GM12864 (cell line): ENCODE measurements at regions not wholly inside any gene's neighbourhood (a gene's known extent, or its start where the extent isn't known, plus 50 kb on each side); places are given as distances from the start of the nearest gene placed in this dataset.

ENCODE experiments used
- DNase-seq: peaks from one replicate; pipeline ENCODE4 v3.0.0-alpha.2; 2011; ENCODE audit warnings: low read depth
- H3K4me3 ChIP-seq: 2 replicates; pipeline ENCODE4 v1.5.1; 2011; ENCODE audit warnings: mild to moderate bottlenecking, low read depth, low read length, control low read depth
- TF ChIP-seq, protein P1 (sequence below): IDR thresholded peaks from 2 replicates; pipeline ENCODE4 v1.5.1; 2011; ENCODE audit warnings: low read depth, mild to moderate bottlenecking, moderate library complexity, low read length, control low read depth, inconsistent platforms; ENCODE audit errors: missing control alignments

DNA sequence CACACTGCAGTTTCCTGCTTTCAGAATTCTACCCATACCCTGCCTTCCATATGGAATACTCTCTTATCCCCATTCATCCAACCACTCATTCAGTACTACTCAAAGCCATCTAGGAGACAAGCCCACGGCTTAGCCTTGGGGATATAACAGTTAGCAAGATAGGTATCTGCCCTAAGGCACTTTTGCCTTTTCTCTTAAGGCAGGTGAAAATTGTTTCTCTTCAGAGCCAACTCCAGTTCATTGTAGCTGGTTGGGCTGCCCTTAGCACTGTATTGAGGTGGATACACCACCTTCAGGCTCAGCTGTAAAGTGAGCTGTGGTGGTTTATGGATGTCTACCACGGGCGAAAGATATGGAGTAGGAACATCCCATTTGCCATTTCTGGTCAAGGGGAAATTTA, 729.7 kb upstream of the TBX3 start:
- TF ChIP-seq, protein P1, sequence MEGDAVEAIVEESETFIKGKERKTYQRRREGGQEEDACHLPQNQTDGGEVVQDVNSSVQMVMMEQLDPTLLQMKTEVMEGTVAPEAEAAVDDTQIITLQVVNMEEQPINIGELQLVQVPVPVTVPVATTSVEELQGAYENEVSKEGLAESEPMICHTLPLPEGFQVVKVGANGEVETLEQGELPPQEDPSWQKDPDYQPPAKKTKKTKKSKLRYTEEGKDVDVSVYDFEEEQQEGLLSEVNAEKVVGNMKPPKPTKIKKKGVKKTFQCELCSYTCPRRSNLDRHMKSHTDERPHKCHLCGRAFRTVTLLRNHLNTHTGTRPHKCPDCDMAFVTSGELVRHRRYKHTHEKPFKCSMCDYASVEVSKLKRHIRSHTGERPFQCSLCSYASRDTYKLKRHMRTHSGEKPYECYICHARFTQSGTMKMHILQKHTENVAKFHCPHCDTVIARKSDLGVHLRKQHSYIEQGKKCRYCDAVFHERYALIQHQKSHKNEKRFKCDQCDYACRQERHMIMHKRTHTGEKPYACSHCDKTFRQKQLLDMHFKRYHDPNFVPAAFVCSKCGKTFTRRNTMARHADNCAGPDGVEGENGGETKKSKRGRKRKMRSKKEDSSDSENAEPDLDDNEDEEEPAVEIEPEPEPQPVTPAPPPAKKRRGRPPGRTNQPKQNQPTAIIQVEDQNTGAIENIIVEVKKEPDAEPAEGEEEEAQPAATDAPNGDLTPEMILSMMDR: no peak
- H3K4me3 ChIP-seq: no peak overlapping the region
- DNase-seq: no peak

DNA sequence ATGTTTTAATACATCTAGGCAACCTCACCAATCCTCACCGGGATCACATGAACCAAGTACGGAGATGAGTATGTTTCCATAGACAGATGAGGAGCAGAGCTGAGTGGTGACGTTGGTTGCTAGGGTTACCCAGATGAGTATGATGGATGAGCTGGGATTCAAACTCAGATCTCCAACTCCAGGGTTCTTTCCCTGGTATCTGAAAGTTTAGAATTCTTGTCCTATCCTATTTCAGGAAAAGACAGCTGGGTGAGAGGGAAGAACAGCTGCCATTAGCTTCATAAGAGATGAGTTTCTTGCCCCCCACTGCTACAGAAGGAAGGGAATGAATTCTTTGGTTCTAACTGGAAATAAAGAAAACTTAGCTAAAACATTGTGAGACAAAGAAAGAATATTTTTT, 728.9 kb upstream of the TBX3 start:
- TF ChIP-seq, protein P1: no peak
- no peak for DNase-seq
- H3K4me3 ChIP-seq: no peak overlapping the region

DNA sequence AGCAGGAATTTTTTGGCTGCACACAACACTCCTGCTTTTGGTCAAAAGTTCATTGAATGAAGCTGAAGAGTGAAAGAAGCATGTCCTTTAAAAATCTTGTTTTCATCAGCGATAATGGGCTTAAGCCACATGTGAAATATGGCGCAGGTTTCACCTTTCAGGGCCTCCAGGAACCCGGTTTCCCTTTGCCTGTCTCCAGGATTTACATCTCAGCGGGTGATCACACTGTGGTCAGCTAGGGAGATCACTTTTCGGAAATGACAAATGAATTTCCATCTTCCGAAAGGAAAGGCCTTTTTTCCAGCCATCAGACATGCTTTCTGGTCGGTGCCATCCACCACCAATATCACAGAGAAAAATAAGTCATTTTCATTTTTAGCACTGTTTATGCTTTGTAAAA, 727.1 kb upstream of the TBX3 start:
- TF ChIP-seq, protein P1: no peak
- no peak for DNase-seq
- H3K4me3 ChIP-seq: no peak overlapping the region

DNA sequence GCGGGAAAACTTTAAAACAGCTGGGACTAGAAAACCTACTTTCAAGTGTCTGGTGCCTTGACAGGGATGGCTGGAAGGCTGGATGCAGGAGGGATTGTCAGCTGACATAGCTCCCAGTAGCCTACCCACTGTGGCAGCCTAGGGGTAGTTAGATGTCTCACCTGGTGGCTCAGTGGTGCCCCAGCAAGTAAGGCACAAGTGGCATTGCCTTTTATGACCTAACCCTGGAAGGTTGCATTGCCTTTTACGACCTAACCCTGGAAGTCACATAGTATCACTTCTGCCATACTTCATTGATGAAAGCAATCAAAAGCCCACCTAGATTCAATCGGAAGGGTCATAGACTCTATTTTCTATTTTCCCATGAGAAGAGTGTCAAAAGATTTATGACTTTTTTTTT, 724.7 kb upstream of the TBX3 start:
- TF ChIP-seq, protein P1: no peak
- H3K4me3 ChIP-seq: no peak overlapping the region

DNA sequence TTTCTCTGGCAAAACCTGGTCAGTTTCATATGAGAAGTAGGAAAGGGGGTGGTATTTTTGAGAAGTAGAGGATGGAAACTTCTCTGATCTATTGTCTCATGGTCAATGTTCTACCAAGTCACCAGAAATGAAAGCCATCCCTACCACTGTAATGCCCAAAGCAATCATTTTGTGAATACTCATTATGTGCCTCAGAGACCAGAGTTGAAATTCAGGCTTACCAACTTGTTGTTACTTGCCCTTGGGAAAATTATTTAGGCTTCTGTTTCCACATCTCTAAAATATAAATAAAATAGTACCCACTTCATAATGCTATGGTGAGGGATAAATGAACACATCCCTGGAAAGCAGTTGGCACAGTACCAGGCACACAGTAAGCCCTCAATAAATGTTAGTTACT, 723.7 kb upstream of the TBX3 start:
- H3K4me3 ChIP-seq: no peak overlapping the region
- TF ChIP-seq, protein P1: no peak
- no peak for DNase-seq

More for the DNA sequence above, 724.7 kb upstream of the TBX3 start:
- DNase-seq: no peak

DNA sequence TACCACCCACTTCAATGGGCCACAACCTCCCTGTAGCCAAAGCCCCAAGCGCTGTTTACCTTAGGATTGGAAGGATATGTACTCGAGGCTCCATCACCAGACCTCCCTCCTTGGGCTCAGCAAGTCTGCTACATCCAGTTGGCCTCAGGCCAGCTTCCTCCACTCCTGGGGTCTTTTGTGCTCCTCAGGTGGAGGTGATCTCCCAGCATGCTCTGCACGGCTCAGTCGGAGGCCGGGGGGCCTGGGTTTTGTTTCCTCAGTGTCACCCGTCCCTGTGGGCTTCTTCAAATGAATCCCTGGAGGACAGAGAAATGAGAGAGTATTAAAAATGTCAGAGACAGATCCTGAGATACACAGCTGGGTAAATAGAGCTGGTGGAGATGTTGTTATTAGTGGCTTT, 723.1 kb upstream of the TBX3 start:
- no peak for DNase-seq
- TF ChIP-seq, protein P1: no peak
- no peak overlapping the region for H3K4me3 ChIP-seq

DNA sequence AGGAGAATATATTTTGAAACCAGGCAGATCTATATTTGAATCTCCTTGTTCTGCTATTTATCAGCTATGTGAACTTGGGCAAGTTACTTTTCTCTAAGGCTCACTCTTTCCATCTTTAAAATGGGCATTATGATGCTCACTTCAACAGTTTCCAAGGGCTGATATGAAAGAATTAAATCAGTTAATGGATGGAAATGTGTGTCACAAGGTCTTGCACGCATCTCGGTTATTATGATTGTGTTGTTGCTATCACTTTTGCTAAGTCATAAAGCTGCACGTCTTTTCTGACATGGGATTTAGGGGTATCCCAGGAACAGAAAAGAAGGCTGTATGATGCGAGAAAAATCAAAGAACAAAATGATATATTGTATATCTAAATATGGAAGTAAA, 721.5 kb upstream of the TBX3 start:
- TF ChIP-seq, protein P1: no peak
- no peak overlapping the region for H3K4me3 ChIP-seq
- no peak for DNase-seq
